Hippocampal formation (tissue), 2 donors: ENCODE measurements at regions not wholly inside any gene's neighbourhood (a gene's known extent, or its start where the extent isn't known, plus 50 kb on each side); places are given as distances from the start of the nearest gene placed in this dataset.

Experiments
- DNase-seq, 2 donors: peaks; one replicate each; lab custom pipeline; 2025; lab: John Stamatoyannopoulos, UW

DNA sequence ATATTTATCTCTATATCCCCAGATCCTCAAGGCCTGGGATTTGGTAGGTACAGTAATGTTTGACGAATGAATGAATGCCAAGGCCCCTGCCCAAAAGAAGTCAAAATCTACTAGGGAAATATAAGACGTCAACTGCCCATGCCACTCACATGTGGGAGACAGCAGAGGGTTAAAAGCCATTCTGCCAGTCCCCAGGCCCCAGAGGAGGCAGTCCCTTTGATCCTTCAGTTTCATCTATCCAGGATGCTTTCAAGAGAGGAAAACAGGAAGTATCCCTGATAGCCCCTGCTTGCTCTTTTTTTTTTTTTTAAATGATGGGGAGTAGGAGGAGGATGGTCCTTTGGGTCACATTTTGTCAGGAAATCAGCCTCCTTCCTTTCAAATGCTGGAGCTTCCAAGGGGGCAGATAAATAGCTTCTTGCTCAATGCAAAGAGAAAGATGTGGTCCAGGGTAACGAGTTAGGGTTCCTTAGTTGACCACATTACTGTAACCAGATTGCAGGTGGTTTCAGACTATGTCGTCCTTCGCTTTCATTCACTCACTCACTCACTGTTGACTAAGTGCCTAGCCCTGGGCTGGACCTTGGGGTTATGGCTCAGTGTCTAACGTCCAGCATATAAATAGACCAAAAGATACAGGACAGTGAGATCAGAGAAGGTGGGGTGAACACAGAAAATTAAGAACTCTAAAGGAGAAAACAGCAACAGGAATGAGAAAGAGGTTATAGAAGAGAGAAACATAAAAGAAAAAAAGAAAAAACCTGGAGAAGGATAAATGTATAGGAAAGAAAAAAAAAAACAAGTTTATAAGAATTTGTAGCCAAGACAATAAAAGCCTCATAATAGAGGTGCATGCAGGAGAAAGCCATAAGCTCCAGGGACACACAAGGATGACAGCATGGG lies 64.6 kb upstream of the PIM1 start:
- no peak for DNase-seq

GRCh38 chr6:37106051-37106363 lies 63.9 kb upstream of the PIM1 start:
- DNase-seq = no peak

- DNase-seq = no peak
Measured at GRCh38 chr6:37106554-37106953, 63.4 kb upstream of the PIM1 start.

DNA sequence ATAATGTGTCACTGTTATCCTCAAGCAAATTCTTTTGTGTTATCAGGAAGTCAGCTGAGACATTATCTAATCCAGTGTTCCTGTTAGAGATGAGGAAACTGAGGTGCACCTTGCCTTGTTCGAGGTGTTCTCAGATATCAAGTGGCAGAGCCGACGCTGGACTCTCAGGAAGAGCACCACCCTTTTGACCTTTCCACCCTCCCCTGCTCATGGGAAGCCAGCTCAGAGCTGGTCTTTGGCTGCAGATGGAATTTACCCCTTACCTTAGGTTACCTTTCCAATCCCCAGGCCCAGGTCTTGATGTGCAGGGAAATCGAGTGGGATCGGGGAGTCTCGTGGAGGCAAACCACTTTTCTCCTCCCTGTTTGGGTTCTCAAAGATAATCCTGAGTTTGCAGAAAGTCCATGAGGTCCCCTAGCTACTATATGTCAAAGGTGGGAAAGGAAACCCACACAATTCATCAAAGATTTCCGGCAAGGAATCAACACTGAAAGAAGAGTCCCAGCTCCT lies 62.9 kb upstream of the PIM1 start:
- no peak for DNase-seq

DNA sequence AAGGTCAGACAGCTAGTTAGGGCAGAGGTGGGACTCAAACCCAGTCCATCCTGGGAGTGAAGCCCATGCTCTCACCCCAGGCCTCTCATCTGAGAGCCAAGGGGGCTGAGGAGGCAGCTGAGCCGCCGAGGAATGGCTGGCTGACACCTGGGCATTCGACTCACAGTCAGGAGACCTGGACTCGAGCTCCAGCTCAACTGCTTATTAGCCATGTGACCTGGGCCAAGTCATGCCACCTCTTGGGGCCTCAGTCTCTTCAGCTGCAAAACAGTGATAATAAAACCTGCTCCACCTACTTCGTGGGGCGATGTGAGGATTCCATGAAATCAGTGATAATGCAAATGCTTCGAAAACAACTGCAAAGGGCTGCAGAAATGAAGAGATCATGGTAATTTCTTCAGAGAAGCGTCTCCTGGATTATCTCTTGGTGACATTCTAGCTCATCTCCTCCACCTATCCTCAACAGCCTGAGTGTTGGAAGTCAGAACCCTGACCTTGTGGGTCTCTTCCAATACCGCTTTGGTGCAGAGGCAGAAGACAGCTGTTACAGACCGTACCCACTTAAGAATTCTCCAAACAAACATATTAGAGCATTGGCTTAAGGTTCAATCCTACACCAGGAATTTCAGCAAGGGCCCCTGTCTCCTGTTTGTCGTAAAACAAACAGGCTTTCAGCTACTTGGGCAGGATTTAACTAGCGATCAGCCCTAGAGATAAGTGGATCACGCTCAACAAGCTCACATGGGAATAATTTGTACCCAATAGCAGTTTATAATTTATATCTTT lies 60.0 kb upstream of the PIM1 start:
- DNase-seq = no peak

DNA sequence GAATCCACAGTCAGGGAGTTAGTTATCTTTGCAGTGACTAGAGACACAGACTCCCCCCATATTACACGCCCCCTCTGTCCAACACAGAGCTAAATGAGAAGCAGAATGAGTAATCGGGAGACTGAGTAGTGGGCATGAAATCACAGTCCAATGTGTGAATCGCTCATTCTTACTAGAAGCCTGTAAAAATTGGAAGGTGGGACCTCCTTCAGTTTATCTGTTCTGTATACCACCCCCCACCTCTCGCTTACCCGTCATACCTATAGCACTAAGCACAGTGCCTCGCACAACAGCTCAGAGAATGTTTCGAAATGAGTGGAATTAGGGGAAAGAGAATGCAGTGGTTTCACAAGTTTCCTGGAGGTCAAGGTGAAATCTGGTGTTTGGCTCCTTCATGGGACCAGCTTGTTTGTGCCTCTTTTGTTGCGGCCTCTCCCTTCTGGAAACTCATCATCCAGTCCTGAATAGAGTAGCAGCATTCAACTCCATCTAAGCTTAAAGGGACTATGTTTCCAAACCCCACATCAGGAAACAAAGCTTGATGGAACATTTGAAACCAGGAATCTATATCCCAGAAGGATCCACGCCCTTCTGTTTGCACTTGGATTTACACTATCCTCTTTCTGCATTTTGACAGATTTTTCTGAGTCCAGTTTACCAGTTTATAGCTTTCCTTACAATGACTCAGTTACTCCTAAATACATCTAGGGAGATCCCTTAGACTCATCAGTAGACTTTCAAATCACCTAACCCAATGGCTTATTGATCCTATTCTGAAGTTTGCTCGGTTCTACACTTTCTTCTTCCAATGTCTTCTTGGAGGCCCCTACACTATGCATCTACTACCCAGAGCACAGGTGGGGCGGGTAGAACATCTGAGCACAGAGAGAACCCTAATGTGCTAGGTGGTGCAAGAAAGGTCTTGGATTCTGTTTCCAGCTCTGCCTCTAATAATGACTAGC lies 59.2 kb upstream of the PIM1 start:
- no peak for DNase-seq

- no peak for DNase-seq
Measured at GRCh38 chr6:37113976-37114375, 56.0 kb upstream of the PIM1 start.

- DNase-seq = no peak
Measured at GRCh38 chr6:37114612-37115011, 55.3 kb upstream of the PIM1 start.

GRCh38 chr6:37115236-37115895 lies 54.6 kb upstream of the PIM1 start:
- no peak for DNase-seq

DNA sequence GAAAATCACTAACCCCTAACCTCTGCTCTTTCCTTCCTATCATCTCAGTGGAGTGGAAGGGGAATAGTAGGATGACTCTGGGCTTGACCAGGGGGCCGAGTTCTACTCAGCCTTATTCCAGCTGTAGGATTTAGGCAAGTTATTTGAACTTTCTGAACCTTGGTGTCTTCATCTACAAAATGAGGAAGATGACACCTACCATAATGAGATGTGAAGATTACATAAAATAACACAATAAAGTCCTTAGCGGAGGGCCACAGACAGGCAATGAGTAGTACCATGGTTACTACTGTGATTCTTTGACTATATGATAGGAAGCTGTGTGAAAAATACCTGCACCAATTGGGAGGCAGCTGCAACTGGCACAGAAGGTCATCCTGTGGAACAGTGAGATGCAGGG lies 53.6 kb upstream of the PIM1 start:
- DNase-seq = no peak

- DNase-seq = no peak
Measured at GRCh38 chr6:37119387-37119886, 50.5 kb upstream of the PIM1 start.
